Loucy (cell line): ENCODE measurements at regions not wholly inside any gene's neighbourhood (a gene's known extent, or its start where the extent isn't known, plus 50 kb on each side); places are given as distances from the start of the nearest gene placed in this dataset.
"Not testable (repeated sequence)": the region's sequence is repeated elsewhere in the genome, so short reads cannot be mapped to it uniquely, and the experiment has no call there.

Experiments
- H2AFZ ChIP-seq: fragments of 200-600 bp; sonication (generic); 2 replicates; pipeline ENCODE4 v1.6.0; 2016; ENCODE audit warnings: antibody characterized with exemption, mild to moderate bottlenecking, low read length, moderate library complexity
- H3F3A ChIP-seq: fragments of 200-600 bp; 2 replicates; pipeline ENCODE4 v1.6.0; 2016; ENCODE audit warnings: antibody characterized with exemption, low read depth, mild to moderate bottlenecking
- H3K27me3 ChIP-seq: fragments of 200-600 bp; sonication (generic); 2 replicates; pipeline ENCODE4 v1.6.1; 2014; ENCODE audit warnings: low read length, mild to moderate bottlenecking; ENCODE audit not compliant: insufficient read depth, poor library complexity, severe bottlenecking
- H3K36me3 ChIP-seq: fragments of 200-600 bp; sonication (generic); 2 replicates; pipeline ENCODE4 v1.6.1; 2016; ENCODE audit warnings: low read length; ENCODE audit not compliant: insufficient read depth
- H3K4me1 ChIP-seq: fragments of 200-600 bp; sonication (generic); 2 replicates; pipeline ENCODE4 v1.5.1; 2014; ENCODE audit warnings: low read length, mild to moderate bottlenecking; ENCODE audit not compliant: insufficient read depth, poor library complexity, severe bottlenecking
- H3K4me2 ChIP-seq: fragments of 200-600 bp; sonication (generic); 2 replicates; pipeline ENCODE4 v1.6.0; 2014; ENCODE audit warnings: antibody characterized with exemption, low read length, low read depth, mild to moderate bottlenecking; ENCODE audit not compliant: poor library complexity, severe bottlenecking
- H3K4me3 ChIP-seq: fragments of 200-600 bp; sonication (generic); 2 replicates; pipeline ENCODE4 v1.5.1; 2014; ENCODE audit warnings: low read length, mild to moderate bottlenecking, mixed read lengths; ENCODE audit not compliant: poor library complexity, severe bottlenecking
- H3K79me2 ChIP-seq: fragments of 200-600 bp; sonication (generic); 2 replicates; pipeline ENCODE4 v1.6.1; 2014; ENCODE audit warnings: low read length; ENCODE audit not compliant: insufficient read depth
- H3K9ac ChIP-seq: fragments of 200-600 bp; sonication (generic); 2 replicates; pipeline ENCODE4 v1.6.0; 2014; ENCODE audit warnings: mild to moderate bottlenecking, low read depth, low read length, moderate library complexity; ENCODE audit not compliant: poor library complexity, severe bottlenecking
- H3K9me2 ChIP-seq: fragments of 200-600 bp; sonication (generic); replicated peaks from 2 replicates; pipeline ENCODE4 v1.6.1; 2016; ENCODE audit warnings: low read depth, low read length, mixed read lengths
- H3K9me3 ChIP-seq: fragments of 200-600 bp; sonication (generic); 2 replicates; pipeline ENCODE4 v1.6.1; 2014; ENCODE audit warnings: mild to moderate bottlenecking, antibody characterized with exemption, low read length, low read depth; ENCODE audit not compliant: insufficient read depth
- H4K20me1 ChIP-seq: fragments of 200-600 bp; sonication (generic); 2 replicates; pipeline ENCODE4 v1.6.0; 2014; ENCODE audit warnings: antibody characterized with exemption, low read length, mild to moderate bottlenecking; ENCODE audit not compliant: insufficient read depth, poor library complexity, severe bottlenecking
- CTCF ChIP-seq: fragments of 200-600 bp; sonication (generic); conservative IDR thresholded peaks from 2 replicates; pipeline ENCODE4 v1.5.1; 2014; ENCODE audit warnings: mild to moderate bottlenecking, antibody characterized with exemption, low read length
- EZH2phosphoT487 ChIP-seq: fragments of 200-600 bp; IDR thresholded peaks from 2 replicates; pipeline ENCODE4 v1.6.1; 2018; ENCODE audit warnings: antibody characterized with exemption, mild to moderate bottlenecking, moderate library complexity, borderline replicate concordance

GRCh38 chr12:13404111-13404628 lies 207.6 kb downstream of the EMP1 start:
- TF ChIP-seq CTCF, result no peak
- TF ChIP-seq EZH2phosphoT487, result no peak
- Histone ChIP-seq H3K27me3 (no peaks in the 10 kb centered on the region), H4K20me1 (no peaks in the 10 kb centered on the region), H3K79me2 (no peaks in the 10 kb centered on the region), H3K9me2 (no peaks in the 10 kb centered on the region), H2AFZ (no peak overlapping the region), H3K4me1 (no peaks in the 10 kb centered on the region), H3K9ac (no peak overlapping the region), H3K9me3 (no peaks in the 10 kb centered on the region), H3K36me3 (no peaks in the 10 kb centered on the region), H3K4me3 (no peak overlapping the region), H3K4me2 (no peak overlapping the region), H3F3A (no peaks in the 10 kb centered on the region)

DNA sequence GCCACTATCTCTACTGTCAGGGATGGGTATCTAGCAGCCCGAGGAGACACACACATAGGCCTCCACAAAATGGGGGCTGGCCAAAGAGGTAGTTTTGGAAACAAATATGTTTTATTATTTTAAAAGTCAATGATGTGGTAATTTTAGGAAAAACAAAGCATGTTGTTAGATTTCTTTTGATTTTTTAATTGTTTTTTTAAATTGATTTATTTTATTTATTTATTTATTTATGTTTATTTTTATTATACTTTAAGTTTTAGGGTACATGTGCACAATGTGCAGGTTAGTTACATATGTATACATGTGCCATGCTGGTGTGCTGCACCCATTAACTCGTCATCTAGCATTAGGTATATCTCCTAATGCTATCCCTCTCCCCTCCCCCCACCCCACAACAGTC lies 194.8 kb downstream of the EMP1 start:
- H3K9me2 ChIP-seq, H3K79me2 ChIP-seq, H3K36me3 ChIP-seq, H3K9me3 ChIP-seq, H4K20me1 ChIP-seq, H3F3A ChIP-seq, H2AFZ ChIP-seq, H3K4me2 ChIP-seq, H3K4me1 ChIP-seq, H3K4me3 ChIP-seq, H3K27me3 ChIP-seq, H3K9ac ChIP-seq: not testable (repeated sequence)

- Histone ChIP-seq H3K27me3 (no peaks in the 10 kb centered on the region), H3F3A (no peaks in the 10 kb centered on the region), H3K9me3 (no peaks in the 10 kb centered on the region), H3K79me2 (no peaks in the 10 kb centered on the region), H3K36me3 (no peaks in the 10 kb centered on the region), H3K4me3 (no peak overlapping the region), H3K4me2 (no peak overlapping the region), H3K9me2 (no peaks in the 10 kb centered on the region), H3K9ac (no peak overlapping the region), H3K4me1 (no peaks in the 10 kb centered on the region), H4K20me1 (no peaks in the 10 kb centered on the region), H2AFZ (no peak overlapping the region)
- TF ChIP-seq EZH2phosphoT487 (no peak), CTCF (no peak)
These were observed 194.4 kb downstream of the EMP1 start for GRCh38 chr12:13390918-13391317.

GRCh38 chr12:13390381-13390861 lies 193.9 kb downstream of the EMP1 start:
- no peak overlapping the region for H3K9ac ChIP-seq

More at GRCh38 chr12:13390381-13390861, 193.9 kb downstream of the EMP1 start:
- TF ChIP-seq CTCF (no peak), EZH2phosphoT487 (no peak)
- H3K36me3 ChIP-seq, result no peaks in the 10 kb centered on the region
- H3K4me2 ChIP-seq, result no peak overlapping the region
- H3K27me3 ChIP-seq, result no peaks in the 10 kb centered on the region
- H3K79me2 ChIP-seq, result no peaks in the 10 kb centered on the region
- H3K4me1 ChIP-seq, result no peaks in the 10 kb centered on the region
- H4K20me1 ChIP-seq, result no peaks in the 10 kb centered on the region
- no peak overlapping the region for H2AFZ ChIP-seq
- H3K4me3 ChIP-seq, result no peak overlapping the region
- no peaks in the 10 kb centered on the region for H3F3A ChIP-seq
- no peaks in the 10 kb centered on the region for H3K9me2 ChIP-seq
- H3K9me3 ChIP-seq, result no peaks in the 10 kb centered on the region
